ENCODE measurements at regions not wholly inside any gene's neighbourhood (a gene's known extent, or its start where the extent isn't known, plus 50 kb on each side); places are given as distances from the start of the nearest gene placed in this dataset.

- TF ChIP-seq, protein P1, sequence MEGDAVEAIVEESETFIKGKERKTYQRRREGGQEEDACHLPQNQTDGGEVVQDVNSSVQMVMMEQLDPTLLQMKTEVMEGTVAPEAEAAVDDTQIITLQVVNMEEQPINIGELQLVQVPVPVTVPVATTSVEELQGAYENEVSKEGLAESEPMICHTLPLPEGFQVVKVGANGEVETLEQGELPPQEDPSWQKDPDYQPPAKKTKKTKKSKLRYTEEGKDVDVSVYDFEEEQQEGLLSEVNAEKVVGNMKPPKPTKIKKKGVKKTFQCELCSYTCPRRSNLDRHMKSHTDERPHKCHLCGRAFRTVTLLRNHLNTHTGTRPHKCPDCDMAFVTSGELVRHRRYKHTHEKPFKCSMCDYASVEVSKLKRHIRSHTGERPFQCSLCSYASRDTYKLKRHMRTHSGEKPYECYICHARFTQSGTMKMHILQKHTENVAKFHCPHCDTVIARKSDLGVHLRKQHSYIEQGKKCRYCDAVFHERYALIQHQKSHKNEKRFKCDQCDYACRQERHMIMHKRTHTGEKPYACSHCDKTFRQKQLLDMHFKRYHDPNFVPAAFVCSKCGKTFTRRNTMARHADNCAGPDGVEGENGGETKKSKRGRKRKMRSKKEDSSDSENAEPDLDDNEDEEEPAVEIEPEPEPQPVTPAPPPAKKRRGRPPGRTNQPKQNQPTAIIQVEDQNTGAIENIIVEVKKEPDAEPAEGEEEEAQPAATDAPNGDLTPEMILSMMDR (IDR thresholded peaks at IDR 0.05; ENCODE audit: insufficient read depth, low read depth, low read length, missing control alignments), result no peak
- H3K4me3 ChIP-seq (ENCODE audit: low read depth, low read length), result no peak overlapping the region
- no peak for DNase-seq (ENCODE audit: low read depth)
These were observed 134.1 kb downstream of the TEX36 start for GRCh38 chr10:125548878-125549277.

- no peak overlapping the region for H3K4me3 ChIP-seq (ENCODE audit: low read depth, low read length)
- no peak for DNase-seq (ENCODE audit: low read depth)
- TF ChIP-seq, protein P1 (IDR thresholded peaks at IDR 0.05; ENCODE audit: insufficient read depth, low read depth, low read length, missing control alignments), result no peak
These were observed 134.6 kb downstream of the TEX36 start for GRCh38 chr10:125548356-125548755.

GRCh38 chr10:125547010-125547650 lies 135.8 kb downstream of the TEX36 start:
- DNase-seq (ENCODE audit: low read depth), result no peak
- no peak overlapping the region for H3K4me3 ChIP-seq (ENCODE audit: low read depth, low read length)
- TF ChIP-seq, protein P1 (IDR thresholded peaks at IDR 0.05; ENCODE audit: insufficient read depth, low read depth, low read length, missing control alignments), result no peak

- DNase-seq (ENCODE audit: low read depth), result no peak
- TF ChIP-seq, protein P1 (IDR thresholded peaks at IDR 0.05; ENCODE audit: insufficient read depth, low read depth, low read length, missing control alignments), result no peak
- H3K4me3 ChIP-seq (ENCODE audit: low read depth, low read length), result no peak overlapping the region
These were observed 139.2 kb downstream of the TEX36 start for GRCh38 chr10:125543796-125544195.

DNA sequence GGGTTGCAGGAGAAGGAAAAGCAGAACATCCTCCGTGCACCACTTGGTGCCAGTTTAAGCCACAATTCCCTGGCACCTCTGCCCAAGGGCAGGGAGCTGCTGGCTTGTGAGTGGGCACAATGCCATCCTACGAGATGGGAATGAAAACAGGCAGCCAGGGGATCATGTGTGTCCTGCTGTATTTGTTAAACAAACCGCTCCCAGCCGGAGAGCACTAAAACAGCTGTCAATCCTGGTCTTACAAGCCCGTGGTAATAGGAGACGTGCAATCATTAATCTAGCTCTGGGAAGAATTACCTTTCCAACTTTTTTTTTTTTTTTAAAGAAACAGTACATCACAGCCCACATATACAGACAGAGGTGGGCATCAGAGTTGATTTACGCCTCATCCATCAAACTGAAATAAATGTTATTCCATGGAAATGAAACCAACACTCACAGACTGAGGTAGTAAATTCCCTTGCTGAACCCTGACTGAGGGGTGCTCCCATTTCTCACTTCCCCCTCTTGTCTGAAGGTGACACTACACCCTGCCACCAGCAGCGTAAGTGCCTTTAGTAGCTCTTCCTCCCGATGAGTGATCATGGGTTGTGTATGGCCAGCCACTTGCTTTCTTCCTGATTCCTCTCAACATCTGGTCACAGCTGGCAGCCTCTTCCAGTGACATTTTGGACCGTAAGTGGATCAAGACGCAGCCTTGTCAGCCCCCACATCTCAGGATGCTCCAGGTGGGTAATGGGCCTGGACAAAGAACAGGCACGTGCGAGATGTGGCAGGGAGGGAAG lies 143.8 kb downstream of the TEX36 start:
- TF ChIP-seq, protein P1 (IDR thresholded peaks at IDR 0.05; ENCODE audit: insufficient read depth, low read depth, low read length, missing control alignments), result no peak
- no peak overlapping the region for H3K4me3 ChIP-seq (ENCODE audit: low read depth, low read length)
- DNase-seq (ENCODE audit: low read depth), result no peak

DNA sequence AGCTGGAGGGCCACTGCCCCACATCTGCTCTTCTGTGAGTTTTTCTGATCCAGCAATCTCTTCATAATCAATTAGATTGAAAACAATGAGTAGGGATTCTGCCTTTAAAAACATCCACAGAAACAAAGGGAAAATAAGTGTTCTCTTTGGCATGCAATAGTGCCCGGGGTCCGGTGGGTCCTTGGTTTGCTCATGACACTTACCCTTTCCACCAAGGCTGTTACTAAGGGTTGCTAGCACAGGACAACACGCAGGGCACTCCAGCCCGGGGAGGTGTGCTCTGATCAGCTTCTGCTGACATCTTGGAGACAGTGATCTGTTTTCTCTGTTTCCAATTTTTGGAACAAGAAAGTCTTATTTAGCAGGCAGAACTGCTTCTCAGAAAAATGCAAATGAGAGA lies 146.7 kb downstream of the TEX36 start:
- no peak overlapping the region for H3K4me3 ChIP-seq (ENCODE audit: low read depth, low read length)
- TF ChIP-seq, protein P1 (IDR thresholded peaks at IDR 0.05; ENCODE audit: insufficient read depth, low read depth, low read length, missing control alignments), result no peak
- DNase-seq (ENCODE audit: low read depth), result no peak

Measured in GM12865 (cell line).